GM23338 (cell line): ENCODE measurements at regions not wholly inside any gene's neighbourhood (a gene's known extent, or its start where the extent isn't known, plus 50 kb on each side); places are given as distances from the start of the nearest gene placed in this dataset.

ENCODE experiments used
- ATAC-seq: fragments of 200-7000 bp; cut with Tn5 transposase; 3 replicates; pipeline ENCODE4 v1.9.1; 2020
- DNase-seq: peaks from one replicate; pipeline ENCODE4 v3.0.0-alpha.2; 2015; ENCODE audit warnings: low spot score
- H2AFZ ChIP-seq: fragments of 200-600 bp; sonication (generic); 2 replicates; pipeline ENCODE4 v1.8.0; 2016; ENCODE audit warnings: antibody characterized with exemption, mild to moderate bottlenecking, moderate library complexity
- H3F3A ChIP-seq: fragments of 200-600 bp; sonication (generic); replicated peaks from 2 replicates; pipeline ENCODE4 v1.8.0; 2017; ENCODE audit warnings: antibody characterized with exemption, mixed run types, low read depth
- H3K27ac ChIP-seq: fragments of 200-600 bp; sonication (generic); 2 replicates; pipeline ENCODE4 v1.6.1; 2016; ENCODE audit warnings: low read depth
- H3K27me3 ChIP-seq: fragments of 200-600 bp; sonication (generic); 2 replicates; pipeline ENCODE4 v1.8.0; 2016; ENCODE audit warnings: mild to moderate bottlenecking, mixed run types, moderate library complexity; ENCODE audit not compliant: insufficient read depth
- H3K36me3 ChIP-seq: fragments of 200-600 bp; sonication (generic); 2 replicates; pipeline ENCODE4 v1.8.0; 2016; ENCODE audit warnings: mild to moderate bottlenecking; ENCODE audit not compliant: insufficient read depth
- H3K4me1 ChIP-seq: fragments of 200-600 bp; sonication (generic); 2 replicates; pipeline ENCODE4 v1.8.0; 2016; ENCODE audit warnings: mild to moderate bottlenecking, moderate library complexity; ENCODE audit not compliant: insufficient read depth
- H3K4me2 ChIP-seq: fragments of 200-600 bp; sonication (generic); 2 replicates; pipeline ENCODE4 v1.7.1; 2017; ENCODE audit warnings: mixed run types
- H3K4me3 ChIP-seq: fragments of 200-600 bp; sonication (generic); 2 replicates; pipeline ENCODE4 v1.6.1; 2016; ENCODE audit warnings: mixed run types
- H3K79me2 ChIP-seq: fragments of 200-600 bp; sonication (generic); replicated peaks from 2 replicates; pipeline ENCODE4 v1.8.0; 2017; ENCODE audit warnings: mild to moderate bottlenecking; ENCODE audit not compliant: insufficient read depth
- H3K9me2 ChIP-seq: fragments of 200-600 bp; sonication (generic); 2 replicates; pipeline ENCODE4 v1.8.0; 2017; ENCODE audit not compliant: insufficient read depth
- H4K20me1 ChIP-seq: fragments of 200-600 bp; sonication (generic); replicated peaks from 2 replicates; pipeline ENCODE4 v1.8.0; 2017; ENCODE audit warnings: mild to moderate bottlenecking; ENCODE audit not compliant: insufficient read depth
- H3K27ac Mint-ChIP-seq: 2 replicates; pipeline ENCODE4 v1.8.0; 2020; ENCODE audit warnings: inconsistent platforms, mild to moderate bottlenecking, moderate library complexity, mixed read lengths
- H3K27me3 Mint-ChIP-seq: 3 replicates; pipeline ENCODE4 v1.8.0; 2022; ENCODE audit warnings: low read depth, mild to moderate bottlenecking, moderate library complexity, mixed read lengths, inconsistent platforms; ENCODE audit not compliant: insufficient read depth, poor library complexity
- H3K36me3 Mint-ChIP-seq: 3 replicates; pipeline ENCODE4 v1.8.0; 2021; ENCODE audit warnings: low read depth, mild to moderate bottlenecking, inconsistent platforms, moderate library complexity, mixed read lengths
- H3K4me1 Mint-ChIP-seq: 3 replicates; pipeline ENCODE4 v1.8.0; 2020; ENCODE audit warnings: mild to moderate bottlenecking, inconsistent platforms, mixed read lengths
- H3K4me3 Mint-ChIP-seq: 3 replicates; pipeline ENCODE4 v1.8.0; 2021; ENCODE audit warnings: moderate library complexity, mild to moderate bottlenecking, inconsistent platforms, mixed read lengths
- H3K9me3 Mint-ChIP-seq: 3 replicates; pipeline ENCODE4 v1.8.0; 2020; ENCODE audit warnings: moderate library complexity, mild to moderate bottlenecking, inconsistent platforms, mixed read lengths
- CREB1 ChIP-seq: fragments of 250-450 bp; sonication (Bioruptor Pico); IDR thresholded peaks from 2 replicates; pipeline ENCODE4 v1.5.0; 2020; ENCODE audit warnings: low read depth, mild to moderate bottlenecking, moderate library complexity
- CTCF ChIP-seq, 2 experiments: fragments of 200-600 bp in 1 of 2; sonication (generic) in 1 of 2; conservative IDR thresholded peaks; 2 replicates each; pipeline versions ENCODE4 v1.5.1 to v1.6.1; 2016 to 2017; ENCODE audit warnings: antibody characterized with exemption in 2 of 2, low read depth in 2 of 2, mild to moderate bottlenecking in 2 of 2, moderate library complexity in 1 of 2
- ETS1 ChIP-seq: IDR thresholded peaks from 2 replicates; pipeline ENCODE4 v1.6.1; 2016; ENCODE audit warnings: antibody characterized with exemption
- EZH2phosphoT487 ChIP-seq: fragments of 200-600 bp; sonication (generic); IDR thresholded peaks from one replicate; pipeline ENCODE4 v1.8.1; 2018; ENCODE audit warnings: antibody characterized with exemption; ENCODE audit not compliant: unreplicated experiment
- JUNB ChIP-seq: IDR thresholded peaks from one replicate; pipeline ENCODE4 v1.6.1; 2016; ENCODE audit warnings: antibody characterized with exemption; ENCODE audit not compliant: unreplicated experiment
- NANOG ChIP-seq: IDR thresholded peaks from 2 replicates; pipeline ENCODE4 v1.6.1; 2016; ENCODE audit warnings: antibody characterized with exemption, borderline replicate concordance
- POLR2AphosphoS5 ChIP-seq: IDR thresholded peaks from 2 replicates; pipeline ENCODE4 v1.6.1; 2016; ENCODE audit warnings: antibody characterized with exemption, low read depth
- REST ChIP-seq: IDR thresholded peaks from one replicate; pipeline ENCODE4 v1.6.1; 2018; ENCODE audit warnings: antibody characterized with exemption; ENCODE audit not compliant: unreplicated experiment
- STAT1 ChIP-seq: IDR thresholded peaks from one replicate; pipeline ENCODE4 v1.6.1; 2016; ENCODE audit warnings: antibody characterized with exemption; ENCODE audit not compliant: unreplicated experiment
- ZNF114 ChIP-seq: fragments of 250-450 bp; sonication (Bioruptor Pico); IDR thresholded peaks from 2 replicates; pipeline ENCODE4 v1.5.0; 2020; ENCODE audit warnings: mild to moderate bottlenecking, moderate library complexity
- ZNF331 ChIP-seq: fragments of 250-450 bp; sonication (Bioruptor Pico); IDR thresholded peaks from 2 replicates; pipeline ENCODE4 v1.5.0; 2020; ENCODE audit warnings: low read depth, mild to moderate bottlenecking, moderate library complexity

- ATAC-seq (no peak), DNase-seq (no peak)
- H3K27ac Mint-ChIP-seq, result no peak overlapping the region
- no peaks in the 10 kb centered on the region for H3K79me2 ChIP-seq
- H3K27ac ChIP-seq, result no peak overlapping the region
- no peaks in the 10 kb centered on the region for H3F3A ChIP-seq
- H3K36me3 Mint-ChIP-seq, result no peaks in the 10 kb centered on the region
- TF ChIP-seq POLR2AphosphoS5 (no peak), EZH2phosphoT487 (no peak)
- no peak overlapping the region for H3K4me3 Mint-ChIP-seq
- no peak overlapping the region for H3K4me3 ChIP-seq
- H3K27me3 ChIP-seq, result no peaks in the 10 kb centered on the region
- no peaks in the 10 kb centered on the region for H4K20me1 ChIP-seq
- H3K27me3 Mint-ChIP-seq, result no peaks in the 10 kb centered on the region
- H3K4me2 ChIP-seq, result no peak overlapping the region
- no peaks in the 10 kb centered on the region for H3K36me3 ChIP-seq
- H3K9me2 ChIP-seq, result no peaks in the 10 kb centered on the region
- H3K4me1 ChIP-seq, result no peaks in the 10 kb centered on the region
- no peaks in the 10 kb centered on the region for H3K4me1 Mint-ChIP-seq
- H3K9me3 Mint-ChIP-seq, result peaks cover 2% of the 10 kb centered on the region; the same call in 1 of the 3 replicates
- H2AFZ ChIP-seq, result no peak overlapping the region
Observed at GRCh38 chr7:10804770-10805169, 168.9 kb upstream of the PHF14 start.

GRCh38 chr7:10815546-10815945 is 158.1 kb upstream of the PHF14 start:
- Mint-ChIP-seq H3K9me3 (peaks cover 22% of the 10 kb centered on the region), H3K27ac (no peak overlapping the region), H3K27me3 (no peaks in the 10 kb centered on the region), H3K4me3 (no peak overlapping the region), H3K36me3 (peaks cover 8% of the 10 kb centered on the region; the same call in 1 of the 3 replicates), H3K4me1 (no peaks in the 10 kb centered on the region)
- ATAC-seq, result no peak
- no peaks in the 10 kb centered on the region for H3K27me3 ChIP-seq
- no peaks in the 10 kb centered on the region for H4K20me1 ChIP-seq
- no peak overlapping the region for H3K4me3 ChIP-seq
- no peaks in the 10 kb centered on the region for H3K36me3 ChIP-seq
- TF ChIP-seq ZNF331 (no peak), ZNF114 (no peak), REST (no peak), STAT1 (no peak)
- no peak overlapping the region; the same call in 1 of the 2 replicates for H2AFZ ChIP-seq
- no peak overlapping the region for H3K4me2 ChIP-seq
- H3F3A ChIP-seq, result no peaks in the 10 kb centered on the region
- H3K27ac ChIP-seq, result no peak overlapping the region
- no peaks in the 10 kb centered on the region for H3K4me1 ChIP-seq
- no peak for DNase-seq
- no peaks in the 10 kb centered on the region for H3K9me2 ChIP-seq
- no peaks in the 10 kb centered on the region for H3K79me2 ChIP-seq

GRCh38 chr7:10821156-10821555 is 152.5 kb upstream of the PHF14 start:
- Histone ChIP-seq H3K79me2 (no peaks in the 10 kb centered on the region), H3K36me3 (no peaks in the 10 kb centered on the region), H3K9me2 (no peaks in the 10 kb centered on the region), H4K20me1 (no peaks in the 10 kb centered on the region), H3K27ac (no peak overlapping the region), H2AFZ (no peak overlapping the region; the same call in 1 of the 2 replicates), H3F3A (no peaks in the 10 kb centered on the region), H3K4me3 (no peak overlapping the region), H3K27me3 (no peaks in the 10 kb centered on the region), H3K4me2 (no peak overlapping the region), H3K4me1 (no peaks in the 10 kb centered on the region)
- H3K4me1 Mint-ChIP-seq, result no peaks in the 10 kb centered on the region
- no peak for ATAC-seq
- DNase-seq, result no peak
- no peak overlapping the region for H3K4me3 Mint-ChIP-seq
- H3K27ac Mint-ChIP-seq, result no peak overlapping the region
- H3K9me3 Mint-ChIP-seq, result no peaks in the 10 kb centered on the region
- no peaks in the 10 kb centered on the region for H3K36me3 Mint-ChIP-seq
- H3K27me3 Mint-ChIP-seq, result no peaks in the 10 kb centered on the region
- no peak for TF ChIP-seq CREB1
- no peak for TF ChIP-seq ZNF331
- no peak for TF ChIP-seq REST
- no peak for TF ChIP-seq NANOG
- TF ChIP-seq ZNF114, result no peak
- no peak for TF ChIP-seq JUNB
- no peak for TF ChIP-seq ETS1
- no peak for TF ChIP-seq CTCF (conservative IDR thresholded peaks at IDR 0.05; ENCODE audit: low read depth in 2 of 2)
